GM20431 (cell line): ENCODE measurements at regions not wholly inside any gene's neighbourhood (a gene's known extent, or its start where the extent isn't known, plus 50 kb on each side); places are given as distances from the start of the nearest gene placed in this dataset.
"Not testable (repeated sequence)": the region's sequence is repeated elsewhere in the genome, so short reads cannot be mapped to it uniquely, and the experiment has no call there.

ENCODE experiments used
- in situ Hi-C: fragments of 300-500 bp; cut with MseI, MboI; formaldehyde crosslinking; loops from one replicate; pipeline ENCODE4 v1.15.0; 2020; ENCODE audit warnings: low sequenced_read_pairs; ENCODE audit not compliant: unreplicated experiment

DNA sequence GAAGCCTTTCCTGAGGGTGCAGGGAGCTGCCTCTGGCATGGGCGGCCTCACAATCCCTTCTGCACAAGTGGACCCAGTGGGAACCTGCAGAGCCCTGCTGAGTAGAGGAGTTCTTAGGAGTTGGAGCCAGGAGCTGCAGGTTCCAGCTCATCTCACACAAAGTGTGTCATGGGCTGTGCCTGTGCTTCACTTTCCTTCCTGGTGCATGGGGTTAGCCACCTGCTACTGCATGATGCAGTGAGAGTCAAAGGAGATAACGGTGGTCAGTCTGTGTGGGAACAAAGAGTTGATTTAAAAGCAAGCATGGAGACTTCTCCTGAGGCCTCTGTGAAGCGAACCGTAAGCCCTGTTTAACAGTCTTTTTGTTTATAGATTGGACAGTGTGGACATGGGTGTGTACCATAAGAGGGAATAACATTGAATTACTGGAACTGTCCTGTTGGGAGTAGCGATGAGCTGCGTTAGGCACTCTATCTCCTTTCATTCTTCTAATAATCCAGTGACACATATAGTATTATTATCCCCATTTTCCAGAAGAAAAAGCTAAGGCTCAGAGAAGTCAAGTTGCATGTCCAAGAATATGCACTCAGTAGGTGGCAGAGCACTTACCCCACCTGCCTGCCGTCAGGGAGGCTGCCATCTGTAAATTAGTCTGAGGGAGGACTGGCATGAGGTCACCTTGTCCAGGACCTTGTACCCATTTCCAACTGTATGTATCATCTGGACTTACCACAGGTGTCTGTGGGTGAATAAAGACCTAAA lies 68.7 kb upstream of the PRR23C start:
- in situ Hi-C loops, result no loop called here

DNA sequence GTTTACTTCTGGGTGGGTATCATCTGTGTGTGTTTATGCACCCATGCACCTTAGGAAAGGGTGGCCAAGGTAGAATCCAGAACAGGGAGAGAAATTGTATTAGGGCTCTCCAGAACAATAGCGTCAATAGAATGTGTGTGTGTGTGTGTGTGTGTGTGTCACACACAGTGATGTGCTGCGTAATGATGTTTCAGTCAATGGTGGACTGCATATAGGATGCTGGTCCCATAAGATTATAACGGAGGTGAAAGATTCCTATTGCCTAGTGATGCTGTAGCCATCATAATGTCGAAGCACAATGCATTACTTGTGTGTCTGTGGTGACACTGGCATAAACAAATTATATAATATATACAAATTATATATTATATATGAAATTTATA lies 69.3 kb upstream of the PRR23C start:
- in situ Hi-C loops, result no loop called here

- in situ Hi-C loops, result not testable (repeated sequence)
Measured at GRCh38 chr3:139116631-139117030, 71.9 kb upstream of the PRR23C start.

- in situ Hi-C loops, result no loop called here
Measured at GRCh38 chr3:139117136-139117675, 72.5 kb upstream of the PRR23C start.

- in situ Hi-C loops, result no loop called here
Measured at GRCh38 chr3:139117883-139118760, 73.4 kb upstream of the PRR23C start.

GRCh38 chr3:139118835-139119234 lies 74.1 kb upstream of the PRR23C start:
- in situ Hi-C loops, result no loop called here

DNA sequence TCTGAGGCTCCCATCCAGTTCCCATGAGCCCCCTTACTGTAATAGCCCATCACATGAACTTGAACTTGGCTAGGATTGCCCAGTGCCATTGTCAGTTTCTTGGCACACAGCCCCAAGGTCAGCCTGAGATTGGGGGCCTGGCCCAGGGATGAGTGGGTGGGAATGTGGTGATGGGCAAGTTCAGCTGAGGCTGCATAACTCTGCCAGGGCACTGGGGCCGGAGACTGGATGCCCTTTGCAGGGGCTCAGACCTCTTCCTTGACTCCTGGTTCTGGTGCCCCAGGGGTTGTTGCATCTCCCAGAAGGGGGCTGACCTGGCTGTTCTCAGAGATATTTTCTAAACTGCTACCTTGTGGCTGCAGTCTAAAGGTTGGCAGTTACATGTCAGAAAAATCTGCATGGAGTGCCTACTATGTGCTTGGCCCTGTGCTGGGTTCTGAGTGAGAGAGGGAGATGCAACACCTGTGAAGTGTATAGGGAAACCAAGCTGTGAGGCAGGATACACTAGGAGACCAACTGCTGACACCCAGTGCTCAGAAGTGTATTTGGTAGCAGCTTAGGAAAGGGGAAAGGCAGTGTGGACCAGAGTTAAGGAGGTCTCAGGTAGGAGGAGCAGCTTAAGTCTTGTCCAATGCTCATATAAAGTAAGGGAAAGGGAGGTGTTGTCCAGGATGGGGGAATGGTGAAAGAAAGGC lies 74.8 kb upstream of the PRR23C start:
- in situ Hi-C loops, result no loop called here

- in situ Hi-C loops, result no loop called here
Measured at GRCh38 chr3:139120086-139121056, 75.7 kb upstream of the PRR23C start.

GRCh38 chr3:139121513-139122220 lies 77.0 kb upstream of the PRR23C start:
- in situ Hi-C loops, result no loop called here

DNA sequence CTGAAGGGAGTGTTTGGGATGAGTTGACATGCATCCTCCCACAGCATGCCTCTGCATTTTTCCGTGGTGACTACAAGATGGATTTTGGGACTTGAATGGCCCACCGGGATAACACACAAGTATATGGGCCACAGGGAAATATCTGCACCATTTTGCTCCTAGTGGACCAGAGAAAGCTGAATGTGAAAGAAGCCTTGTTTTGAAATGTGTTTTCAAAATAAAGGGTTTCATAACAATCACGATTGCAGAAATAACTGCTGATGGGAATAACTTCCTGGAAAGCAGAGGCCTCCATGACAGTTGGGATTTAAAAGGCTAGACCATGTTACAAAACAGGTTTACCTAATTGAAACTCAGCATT lies 77.5 kb upstream of the PRR23C start:
- in situ Hi-C loops, result no loop called here

DNA sequence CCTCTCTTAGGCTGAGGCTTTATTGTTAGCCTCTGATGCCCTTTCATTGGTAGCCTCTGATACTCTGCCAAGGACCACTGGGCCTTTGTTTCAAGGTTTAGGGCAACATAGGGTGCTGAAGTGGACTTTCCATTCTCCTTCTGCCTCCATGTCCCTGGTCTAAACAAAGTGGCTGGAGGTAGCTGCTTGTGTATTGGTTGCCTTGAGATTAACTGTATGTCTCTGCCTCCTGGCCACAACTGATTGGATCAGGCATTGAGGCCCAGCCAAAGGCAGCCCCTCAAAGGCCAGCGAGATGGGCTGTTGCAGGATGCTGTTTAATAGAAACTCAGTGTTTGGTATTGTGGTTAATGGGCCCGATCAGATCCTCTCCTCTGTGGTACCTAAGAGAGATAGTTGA lies 77.9 kb upstream of the PRR23C start:
- in situ Hi-C loops, result no loop called here

- in situ Hi-C loops, result no loop called here
Measured at GRCh38 chr3:139123377-139124095, 78.8 kb upstream of the PRR23C start.

GRCh38 chr3:139124197-139124596 lies 79.5 kb upstream of the PRR23C start:
- in situ Hi-C loops, result no loop called here

GRCh38 chr3:139127101-139127500 lies 82.4 kb upstream of the PRR23C start:
- in situ Hi-C loops, result no loop called here

GRCh38 chr3:139127629-139128028 lies 82.9 kb upstream of the PRR23C start:
- in situ Hi-C loops, result not testable (repeated sequence)

DNA sequence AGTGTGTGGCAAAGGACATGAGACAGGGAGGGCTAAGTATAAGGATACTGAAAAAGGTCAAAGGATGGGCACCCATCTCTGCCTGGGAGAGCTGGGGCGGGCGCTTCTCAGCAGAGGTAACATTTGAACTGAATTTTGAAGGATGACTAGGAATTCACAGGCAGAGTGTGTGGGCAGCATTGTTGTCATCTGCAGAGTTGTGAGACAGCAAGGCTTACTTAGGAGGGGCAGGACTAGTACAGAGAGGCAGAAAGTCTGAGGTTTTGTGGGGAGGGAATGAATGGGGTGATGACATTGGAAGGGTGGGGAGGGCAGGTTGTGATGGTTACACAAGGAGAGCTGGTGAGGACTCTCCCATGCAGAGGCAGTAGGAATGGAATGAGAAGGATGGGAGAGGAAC lies 84.1 kb upstream of the PRR23C start:
- in situ Hi-C loops, result no loop called here

DNA sequence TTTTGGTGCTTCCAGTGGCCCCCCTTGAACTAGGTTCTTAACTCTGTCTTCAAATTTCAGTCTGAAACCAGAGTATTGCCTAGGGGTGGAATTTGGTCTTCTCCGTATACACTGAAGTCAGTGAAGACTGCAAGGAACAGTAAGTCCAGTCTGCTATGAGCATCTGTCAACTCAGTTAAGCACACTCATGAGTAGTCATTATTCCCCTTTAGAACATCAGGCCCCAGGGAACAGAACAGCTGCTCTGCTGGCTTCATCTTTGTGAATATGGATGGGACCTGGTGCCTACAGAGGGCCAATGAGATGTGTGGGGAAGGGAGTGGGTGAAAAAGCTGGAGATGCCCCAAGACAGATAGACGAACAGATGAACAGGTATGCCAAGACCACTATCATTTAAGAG lies 85.2 kb upstream of the PRR23C start:
- in situ Hi-C loops, result no loop called here

DNA sequence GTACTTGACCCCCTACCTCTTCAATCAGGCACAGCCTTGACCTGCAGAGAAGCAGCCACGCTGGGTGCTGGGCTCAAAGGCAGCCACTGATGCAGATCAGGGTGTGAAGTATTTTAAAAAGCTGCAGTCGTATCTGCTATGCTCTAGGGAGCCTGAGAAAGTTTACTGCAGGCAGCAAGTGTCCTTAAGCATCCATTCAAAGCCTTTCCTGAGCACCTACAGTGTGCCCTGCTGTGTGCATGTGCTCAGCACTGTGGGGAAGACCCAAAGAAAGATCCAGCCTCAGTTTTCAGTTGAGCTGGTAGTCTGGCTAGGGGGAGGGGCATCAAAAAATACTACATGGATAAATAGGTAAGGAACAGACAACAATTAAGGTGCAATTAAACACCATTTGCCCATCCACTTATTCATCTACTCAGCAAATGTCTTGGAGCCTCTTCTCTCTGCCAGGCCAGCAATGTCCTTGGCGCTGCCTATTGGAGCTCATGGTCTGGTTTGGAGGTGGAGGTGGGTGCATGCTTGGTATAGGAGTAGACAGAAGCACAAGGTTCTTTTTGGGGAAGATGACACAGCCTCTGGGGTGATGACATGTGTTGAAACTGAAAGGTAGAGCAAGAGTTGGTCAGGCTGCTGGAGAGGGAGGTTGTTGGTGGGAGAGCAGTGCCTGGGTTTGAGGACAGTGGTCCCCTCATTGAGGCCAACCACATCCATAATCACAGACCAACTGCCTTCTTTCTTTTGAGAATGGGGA lies 85.9 kb upstream of the PRR23C start:
- in situ Hi-C loops, result no loop called here
